Effector memory CD4-positive, alpha-beta T cell (primary cell): ENCODE measurements at regions not wholly inside any gene's neighbourhood (a gene's known extent, or its start where the extent isn't known, plus 50 kb on each side); places are given as distances from the start of the nearest gene placed in this dataset.
"Not testable (repeated sequence)": the region's sequence is repeated elsewhere in the genome, so short reads cannot be mapped to it uniquely, and the experiment has no call there.

Experiments used
- DNase-seq, 3 donors: peaks; one replicate each; pipeline ENCODE4 v3.0.0-alpha.2; 2020
- H3K27ac ChIP-seq: 2 replicates; pipeline ENCODE4 v1.7.0; 2013; ENCODE audit warnings: mild to moderate bottlenecking, low read length, moderate library complexity; ENCODE audit not compliant: insufficient read depth, poor library complexity, severe bottlenecking
- H3K27me3 ChIP-seq: replicated peaks from 2 replicates; pipeline ENCODE4 v1.7.0; 2013; ENCODE audit warnings: mild to moderate bottlenecking, low read length; ENCODE audit not compliant: insufficient read depth, control insufficient read depth, poor library complexity, severe bottlenecking
- H3K36me3 ChIP-seq: 2 replicates; pipeline ENCODE4 v1.7.0; 2013; ENCODE audit warnings: mild to moderate bottlenecking, low read length, moderate library complexity; ENCODE audit not compliant: control insufficient read depth, insufficient read depth
- H3K4me1 ChIP-seq: 2 replicates; pipeline ENCODE4 v1.7.0; 2013; ENCODE audit warnings: low read length, mild to moderate bottlenecking; ENCODE audit not compliant: control insufficient read depth, insufficient read depth, poor library complexity, severe bottlenecking
- H3K4me3 ChIP-seq: 2 replicates; pipeline ENCODE4 v1.7.0; 2013; ENCODE audit warnings: low read length, low read depth, mild to moderate bottlenecking; ENCODE audit not compliant: insufficient read depth, poor library complexity, severe bottlenecking
- H3K9me3 ChIP-seq: 2 replicates; pipeline ENCODE4 v1.7.0; 2013; ENCODE audit warnings: mild to moderate bottlenecking, low read length, moderate library complexity; ENCODE audit not compliant: control insufficient read depth

DNA sequence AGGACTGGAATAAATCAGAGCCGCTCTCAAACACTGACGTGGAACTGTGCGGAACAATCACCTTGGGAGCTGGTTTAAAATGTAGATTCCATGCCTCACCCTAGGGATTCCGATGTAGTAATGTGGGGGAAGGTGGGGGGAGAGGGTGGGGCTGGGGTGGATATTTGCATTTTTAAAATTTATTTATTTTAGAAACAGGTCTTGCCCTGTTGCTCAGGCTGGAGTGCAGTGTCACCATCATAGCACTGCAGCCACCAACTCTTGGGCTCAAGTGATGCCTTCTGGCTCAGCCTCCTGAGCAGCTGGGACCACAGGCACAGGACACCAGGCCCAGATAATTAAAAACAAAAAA, 101.9 kb upstream of the SEC22B start:
- not testable (repeated sequence) for H3K4me3 ChIP-seq, DNase-seq, H3K27me3 ChIP-seq, H3K36me3 ChIP-seq, H3K4me1 ChIP-seq, H3K9me3 ChIP-seq, H3K27ac ChIP-seq

GRCh38 chr1:120277428-120278258, 101.3 kb upstream of the SEC22B start:
- H3K4me1 ChIP-seq, H3K4me3 ChIP-seq, H3K27me3 ChIP-seq, DNase-seq, H3K36me3 ChIP-seq, H3K9me3 ChIP-seq, H3K27ac ChIP-seq: not testable (repeated sequence)

- H3K9me3 ChIP-seq, H3K4me3 ChIP-seq, H3K27ac ChIP-seq, H3K4me1 ChIP-seq, H3K27me3 ChIP-seq, DNase-seq, H3K36me3 ChIP-seq: not testable (repeated sequence)
Observed at GRCh38 chr1:120276710-120277109, 100.4 kb upstream of the SEC22B start.

DNA sequence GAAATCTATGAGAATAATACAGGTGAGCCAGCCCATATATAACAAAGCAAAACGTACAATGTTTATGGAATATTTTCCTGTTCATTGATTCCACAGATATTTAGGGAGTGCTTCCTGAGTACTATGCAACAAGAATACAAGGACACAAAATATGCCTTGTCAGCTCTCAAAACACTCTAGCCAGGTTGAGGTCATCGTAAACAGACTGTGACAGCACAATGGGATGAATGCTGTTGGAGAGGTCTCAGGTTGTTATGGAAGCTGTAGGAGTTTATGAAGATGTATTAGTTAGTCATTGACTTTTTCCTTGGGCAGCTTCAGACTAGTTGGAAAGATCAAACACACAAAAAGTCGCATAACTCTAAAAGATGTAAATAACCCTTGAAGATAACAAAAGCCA, 98.1 kb upstream of the SEC22B start:
- not testable (repeated sequence) for H3K9me3 ChIP-seq, H3K27me3 ChIP-seq, H3K27ac ChIP-seq, H3K4me3 ChIP-seq, H3K4me1 ChIP-seq, DNase-seq, H3K36me3 ChIP-seq

GRCh38 chr1:120273363-120273762, 97.0 kb upstream of the SEC22B start:
- not testable (repeated sequence) for H3K9me3 ChIP-seq, H3K27ac ChIP-seq, H3K4me3 ChIP-seq, H3K4me1 ChIP-seq, H3K36me3 ChIP-seq, H3K27me3 ChIP-seq, DNase-seq

- not testable (repeated sequence) for H3K9me3 ChIP-seq, DNase-seq
Observed at GRCh38 chr1:120272242-120272641, 95.9 kb upstream of the SEC22B start.

GRCh38 chr1:120271561-120272221, 95.4 kb upstream of the SEC22B start:
- H3K27me3 ChIP-seq, H3K9me3 ChIP-seq, H3K4me1 ChIP-seq: not testable (repeated sequence)

More at GRCh38 chr1:120272242-120272641, 95.9 kb upstream of the SEC22B start:
- not testable (repeated sequence) for H3K27me3 ChIP-seq, H3K4me3 ChIP-seq, H3K4me1 ChIP-seq, H3K27ac ChIP-seq, H3K36me3 ChIP-seq

GRCh38 chr1:120267894-120268551, 91.7 kb upstream of the SEC22B start:
- not testable (repeated sequence) for H3K27ac ChIP-seq, H3K36me3 ChIP-seq, H3K9me3 ChIP-seq, H3K27me3 ChIP-seq, H3K4me1 ChIP-seq, DNase-seq, H3K4me3 ChIP-seq

More at GRCh38 chr1:120271561-120272221, 95.4 kb upstream of the SEC22B start:
- not testable (repeated sequence) for H3K27ac ChIP-seq, DNase-seq, H3K36me3 ChIP-seq, H3K4me3 ChIP-seq

- not testable (repeated sequence) for DNase-seq, H3K4me3 ChIP-seq, H3K36me3 ChIP-seq, H3K27me3 ChIP-seq, H3K9me3 ChIP-seq, H3K4me1 ChIP-seq, H3K27ac ChIP-seq
Observed at GRCh38 chr1:120264564-120264963, 88.2 kb upstream of the SEC22B start.
